Ishikawa (cell line): ENCODE measurements at regions not wholly inside any gene's neighbourhood (a gene's known extent, or its start where the extent isn't known, plus 50 kb on each side); places are given as distances from the start of the nearest gene placed in this dataset.
A peak's percentile ranks its signal among the peaks of the same experiment; 100 is the strongest.

Source experiments
- CEBPB ChIP-seq: IDR thresholded peaks from 2 replicates; pipeline ENCODE4 v1.6.1; 2012
- EGR1 ChIP-seq: IDR thresholded peaks from 2 replicates; pipeline ENCODE4 v1.6.1; 2012
- MAX ChIP-seq: IDR thresholded peaks from 2 replicates; pipeline ENCODE4 v1.6.1; 2012
- NFIC ChIP-seq: IDR thresholded peaks from 2 replicates; pipeline ENCODE4 v1.6.1; 2012

DNA sequence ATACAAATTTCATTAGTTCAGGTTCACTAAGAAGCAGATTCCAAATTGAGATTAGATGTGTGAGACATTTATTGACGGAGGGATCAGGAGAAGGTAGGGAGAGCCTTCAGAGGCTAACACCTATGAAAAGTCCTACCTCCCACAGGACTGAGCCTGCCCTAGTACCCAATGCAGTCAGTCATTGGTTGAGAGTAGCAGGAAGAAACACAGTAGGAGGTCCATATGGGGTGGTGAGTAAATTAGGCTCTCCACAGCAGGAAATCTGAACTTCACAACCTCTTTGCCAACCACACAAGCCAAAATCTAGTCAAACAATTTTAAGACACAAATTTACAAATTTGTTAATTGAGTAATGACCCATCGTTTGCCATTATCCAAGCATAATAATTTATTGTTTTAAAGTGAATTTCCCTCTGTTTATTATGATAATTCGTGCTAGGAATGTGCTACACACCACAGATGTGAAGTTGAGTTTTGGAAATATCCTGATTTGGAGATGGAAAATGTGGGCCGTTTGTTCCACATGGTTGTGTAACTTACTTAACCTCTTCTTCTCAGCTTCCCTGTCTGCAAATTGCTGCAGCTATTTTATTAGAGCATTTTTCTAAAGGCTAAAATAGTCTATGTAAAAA is 542.1 kb downstream of the ETS1 start:
- TF ChIP-seq CEBPB, result no peak; the same call in 1 of the 2 replicates
- no peak for TF ChIP-seq EGR1
- no peak for TF ChIP-seq MAX
- peak; percentile 43 for TF ChIP-seq NFIC
